GM13976 (cell line): ENCODE measurements at regions not wholly inside any gene's neighbourhood (a gene's known extent, or its start where the extent isn't known, plus 50 kb on each side); places are given as distances from the start of the nearest gene placed in this dataset.

Experiments
- DNase-seq: peaks from one replicate; pipeline ENCODE4 v3.0.0; 2012; ENCODE audit warnings: low spot score
- in situ Hi-C: fragments of 300-500 bp; cut with MboI; formaldehyde crosslinking; loops from one replicate; pipeline ENCODE4 v1.12.0; 2022; ENCODE audit warnings: low sequenced_read_pairs, mixed read lengths, inconsistent platforms; ENCODE audit not compliant: unreplicated experiment
- TF ChIP-seq, protein P1 (sequence below): IDR thresholded peaks from 2 replicates; pipeline ENCODE4 v1.5.1; 2012; ENCODE audit warnings: borderline replicate concordance, mild to moderate bottlenecking; ENCODE audit not compliant: insufficient read depth; ENCODE audit errors: extremely low read depth, missing control alignments, control extremely low read depth

- in situ Hi-C loops, result no loop called here
- DNase-seq, result no peak
- TF ChIP-seq, protein P1, sequence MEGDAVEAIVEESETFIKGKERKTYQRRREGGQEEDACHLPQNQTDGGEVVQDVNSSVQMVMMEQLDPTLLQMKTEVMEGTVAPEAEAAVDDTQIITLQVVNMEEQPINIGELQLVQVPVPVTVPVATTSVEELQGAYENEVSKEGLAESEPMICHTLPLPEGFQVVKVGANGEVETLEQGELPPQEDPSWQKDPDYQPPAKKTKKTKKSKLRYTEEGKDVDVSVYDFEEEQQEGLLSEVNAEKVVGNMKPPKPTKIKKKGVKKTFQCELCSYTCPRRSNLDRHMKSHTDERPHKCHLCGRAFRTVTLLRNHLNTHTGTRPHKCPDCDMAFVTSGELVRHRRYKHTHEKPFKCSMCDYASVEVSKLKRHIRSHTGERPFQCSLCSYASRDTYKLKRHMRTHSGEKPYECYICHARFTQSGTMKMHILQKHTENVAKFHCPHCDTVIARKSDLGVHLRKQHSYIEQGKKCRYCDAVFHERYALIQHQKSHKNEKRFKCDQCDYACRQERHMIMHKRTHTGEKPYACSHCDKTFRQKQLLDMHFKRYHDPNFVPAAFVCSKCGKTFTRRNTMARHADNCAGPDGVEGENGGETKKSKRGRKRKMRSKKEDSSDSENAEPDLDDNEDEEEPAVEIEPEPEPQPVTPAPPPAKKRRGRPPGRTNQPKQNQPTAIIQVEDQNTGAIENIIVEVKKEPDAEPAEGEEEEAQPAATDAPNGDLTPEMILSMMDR, result no peak
These were observed 136.0 kb upstream of the RARB start for GRCh38 chr3:25292036-25292435.

DNA sequence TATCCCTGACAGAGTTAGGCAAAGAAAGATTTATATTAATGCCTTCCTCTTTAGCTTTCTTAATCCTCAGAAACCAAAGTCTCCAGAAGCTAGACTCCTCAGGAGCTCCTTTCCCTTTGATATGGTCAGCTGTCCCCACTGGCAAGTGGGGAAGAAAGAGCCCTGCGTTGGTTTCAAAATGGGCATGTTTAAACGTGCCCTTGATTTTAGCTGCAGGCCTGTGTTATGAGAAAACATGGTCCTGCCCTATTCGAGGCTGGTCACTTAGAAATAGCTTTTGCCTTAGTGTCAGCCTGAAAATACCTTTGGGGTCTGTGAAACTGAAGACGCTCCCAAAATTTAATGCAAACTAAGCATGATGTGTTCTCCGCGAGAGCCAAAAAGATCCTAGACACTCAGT is 135.5 kb upstream of the RARB start:
- no peak for DNase-seq
- in situ Hi-C loops, result no loop called here
- TF ChIP-seq, protein P1, result no peak

GRCh38 chr3:25293736-25294135 is 134.3 kb upstream of the RARB start:
- DNase-seq, result no peak
- in situ Hi-C loops, result no loop called here
- TF ChIP-seq, protein P1, result no peak

- in situ Hi-C loops, result no loop called here
- no peak for DNase-seq
These were observed 133.8 kb upstream of the RARB start for GRCh38 chr3:25294169-25294805.

DNA sequence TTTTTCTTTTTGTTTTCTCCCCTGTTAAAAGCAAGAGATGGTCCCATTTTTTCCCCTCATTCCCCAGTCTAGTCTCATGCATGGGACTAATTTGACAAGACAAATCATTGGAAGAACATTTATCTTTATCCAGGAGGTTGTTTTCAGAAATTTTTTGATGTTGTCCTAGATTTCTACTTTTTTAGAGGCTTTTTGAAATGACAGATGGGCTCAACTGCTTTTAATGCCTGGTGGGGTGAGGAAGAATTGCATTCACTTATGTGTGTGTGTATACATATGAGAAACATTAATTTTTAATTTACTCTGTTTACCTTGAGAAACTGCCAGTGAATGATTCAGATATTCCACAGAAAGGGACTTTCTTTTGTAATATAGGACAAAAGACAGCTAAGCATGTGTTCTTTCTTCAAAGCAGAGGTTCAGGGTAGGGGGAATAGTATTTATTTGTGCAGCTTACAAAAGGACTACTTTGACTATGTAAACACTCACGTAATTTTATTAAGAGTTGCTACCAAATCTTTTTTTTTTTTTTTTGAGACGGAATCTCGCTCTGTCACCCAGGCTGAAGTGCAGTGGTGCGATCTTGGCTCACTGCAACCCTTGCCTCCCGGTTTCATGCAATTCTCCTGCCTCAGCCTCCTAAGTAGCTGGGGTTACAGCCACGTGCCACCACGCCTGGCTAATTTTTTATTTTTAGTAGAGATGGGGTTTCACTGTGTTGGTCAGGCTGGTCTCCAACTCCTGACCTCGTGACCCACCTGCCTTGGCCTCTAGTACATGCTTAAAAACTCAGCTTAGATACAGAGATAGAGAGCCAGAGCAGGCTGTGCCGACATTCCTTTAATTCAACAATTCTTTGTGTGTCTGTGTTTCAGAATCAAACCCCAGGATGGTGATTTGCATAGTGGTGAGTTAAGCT is 130.1 kb upstream of the RARB start:
- TF ChIP-seq, protein P1, result no peak
- in situ Hi-C loops, result no loop called here

More at GRCh38 chr3:25294169-25294805, 133.8 kb upstream of the RARB start:
- TF ChIP-seq, protein P1, result no peak

DNA sequence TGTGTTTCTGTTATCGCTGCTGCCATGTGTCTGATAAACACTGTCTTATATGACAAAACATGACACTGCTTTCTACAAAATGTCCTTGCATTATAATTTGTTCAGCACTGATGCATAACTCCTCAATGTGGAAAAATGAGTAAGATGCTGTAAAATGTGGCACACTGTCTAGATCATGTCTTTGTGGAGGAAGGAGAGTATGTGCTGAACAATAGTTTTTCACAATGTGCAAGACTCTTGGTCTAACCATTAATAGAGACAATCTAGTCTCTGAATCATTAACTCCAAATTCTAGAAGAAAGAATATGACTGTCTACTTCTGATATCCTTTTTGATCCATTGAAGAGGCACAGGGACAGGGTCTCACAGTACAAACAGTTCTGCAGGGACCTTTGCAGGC is 127.9 kb upstream of the RARB start:
- TF ChIP-seq, protein P1, result no peak
- in situ Hi-C loops, result no loop called here
- no peak for DNase-seq

More for the DNA sequence above, 130.1 kb upstream of the RARB start:
- no peak for DNase-seq
